C4-2B (cell line): ENCODE measurements at regions not wholly inside any gene's neighbourhood (a gene's known extent, or its start where the extent isn't known, plus 50 kb on each side); places are given as distances from the start of the nearest gene placed in this dataset.

Source experiments
- CTCF ChIP-seq: fragments of 450-650 bp; conservative IDR thresholded peaks from 2 replicates; pipeline ENCODE4 v1.5.1; 2017; ENCODE audit warnings: mild to moderate bottlenecking
- ZFX ChIP-seq: fragments of 450-650 bp; IDR thresholded peaks from 2 replicates; pipeline ENCODE4 v1.6.1; 2017

- TF ChIP-seq CTCF (no peak), ZFX (no peak)
These were observed 136.9 kb downstream of the SATB1 start for GRCh38 chr3:18288243-18288642.
